ENCODE measurements at regions not wholly inside any gene's neighbourhood (a gene's known extent, or its start where the extent isn't known, plus 50 kb on each side); places are given as distances from the start of the nearest gene placed in this dataset.

DNA sequence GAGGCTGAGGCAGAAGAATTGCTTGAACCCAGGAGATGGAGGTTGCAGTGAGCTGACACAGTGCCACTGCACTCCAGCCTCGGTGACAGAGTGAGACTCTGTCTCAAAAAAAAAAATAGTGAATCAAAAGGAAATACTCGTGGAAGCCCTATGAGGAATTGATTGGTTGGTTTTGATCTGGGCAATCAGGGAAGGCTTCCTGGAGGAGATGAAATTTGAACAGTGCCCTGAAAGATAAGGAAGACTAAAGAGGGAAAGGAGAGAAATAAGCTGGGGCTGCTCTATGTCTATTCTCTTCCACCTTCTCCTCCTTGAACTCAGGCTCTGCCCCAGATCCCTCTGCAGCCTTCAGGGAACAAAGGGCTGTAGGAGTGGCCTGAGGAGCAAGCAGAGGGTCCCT lies 54.1 kb downstream of the IRF2BPL start:
- no peak overlapping the region for H3K4me3 ChIP-seq (ENCODE audit: low read length)
- no peak for DNase-seq (ENCODE audit: low read depth)
- TF ChIP-seq, protein P1, sequence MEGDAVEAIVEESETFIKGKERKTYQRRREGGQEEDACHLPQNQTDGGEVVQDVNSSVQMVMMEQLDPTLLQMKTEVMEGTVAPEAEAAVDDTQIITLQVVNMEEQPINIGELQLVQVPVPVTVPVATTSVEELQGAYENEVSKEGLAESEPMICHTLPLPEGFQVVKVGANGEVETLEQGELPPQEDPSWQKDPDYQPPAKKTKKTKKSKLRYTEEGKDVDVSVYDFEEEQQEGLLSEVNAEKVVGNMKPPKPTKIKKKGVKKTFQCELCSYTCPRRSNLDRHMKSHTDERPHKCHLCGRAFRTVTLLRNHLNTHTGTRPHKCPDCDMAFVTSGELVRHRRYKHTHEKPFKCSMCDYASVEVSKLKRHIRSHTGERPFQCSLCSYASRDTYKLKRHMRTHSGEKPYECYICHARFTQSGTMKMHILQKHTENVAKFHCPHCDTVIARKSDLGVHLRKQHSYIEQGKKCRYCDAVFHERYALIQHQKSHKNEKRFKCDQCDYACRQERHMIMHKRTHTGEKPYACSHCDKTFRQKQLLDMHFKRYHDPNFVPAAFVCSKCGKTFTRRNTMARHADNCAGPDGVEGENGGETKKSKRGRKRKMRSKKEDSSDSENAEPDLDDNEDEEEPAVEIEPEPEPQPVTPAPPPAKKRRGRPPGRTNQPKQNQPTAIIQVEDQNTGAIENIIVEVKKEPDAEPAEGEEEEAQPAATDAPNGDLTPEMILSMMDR (conservative IDR thresholded peaks at IDR 0.05; ENCODE audit: low read length): no peak

DNA sequence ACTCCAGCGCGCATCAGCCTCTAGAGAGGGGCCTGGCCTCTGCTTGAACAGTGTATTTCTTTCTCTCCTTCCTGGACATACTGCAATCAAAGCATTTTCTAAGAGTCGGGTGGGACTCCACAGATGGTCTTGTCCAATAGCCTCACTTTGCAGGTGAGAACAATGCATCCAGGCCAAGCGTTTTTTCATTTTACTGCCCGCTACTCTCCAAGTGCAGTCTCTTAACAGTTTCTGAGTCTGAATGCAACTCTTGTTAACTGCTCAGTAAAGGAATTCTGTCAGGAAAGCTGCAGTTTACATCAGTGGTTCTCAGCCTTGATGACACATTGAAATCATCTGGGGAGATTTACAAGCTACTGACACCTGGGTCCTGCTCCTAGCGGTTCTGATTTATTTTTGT lies 57.0 kb downstream of the IRF2BPL start:
- TF ChIP-seq, protein P1 (conservative IDR thresholded peaks at IDR 0.05; ENCODE audit: low read length): no peak
- no peak overlapping the region for H3K4me3 ChIP-seq (ENCODE audit: low read length)
- DNase-seq (ENCODE audit: low read depth): no peak

- DNase-seq (ENCODE audit: low read depth): no peak
Observed at GRCh38 chr14:76968621-76969063, 59.9 kb downstream of the IRF2BPL start.

DNA sequence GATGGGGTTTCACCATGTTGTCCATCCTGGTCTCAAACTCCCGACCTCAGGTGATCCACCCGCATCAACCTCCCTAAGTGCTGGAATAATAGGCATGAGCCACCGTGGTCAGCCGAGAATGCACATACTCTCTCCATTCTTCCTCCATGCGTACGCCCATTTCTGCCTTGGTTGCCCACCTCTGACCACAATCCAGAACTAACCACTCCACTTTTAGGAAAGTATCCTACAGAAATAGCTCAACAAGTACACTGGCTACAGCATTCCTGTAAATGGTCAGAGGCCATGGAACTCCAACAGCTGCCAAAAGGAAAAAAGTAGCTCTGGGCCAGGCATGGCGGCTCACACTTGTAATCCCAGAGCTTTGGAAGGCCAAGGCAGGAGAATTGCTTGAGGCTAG lies 60.7 kb downstream of the IRF2BPL start:
- TF ChIP-seq, protein P1 (conservative IDR thresholded peaks at IDR 0.05; ENCODE audit: low read length): no peak
- H3K4me3 ChIP-seq (ENCODE audit: low read length): no peak overlapping the region
- no peak for DNase-seq (ENCODE audit: low read depth)

More at GRCh38 chr14:76968621-76969063, 59.9 kb downstream of the IRF2BPL start:
- no peak overlapping the region for H3K4me3 ChIP-seq (ENCODE audit: low read length)
- TF ChIP-seq, protein P1 (conservative IDR thresholded peaks at IDR 0.05; ENCODE audit: low read length): no peak

- no peak for DNase-seq (ENCODE audit: low read depth)
- TF ChIP-seq, protein P1 (conservative IDR thresholded peaks at IDR 0.05; ENCODE audit: low read length): no peak
- H3K4me3 ChIP-seq (ENCODE audit: low read length): no peak overlapping the region
Observed at GRCh38 chr14:76965232-76965631, 63.3 kb downstream of the IRF2BPL start.

DNA sequence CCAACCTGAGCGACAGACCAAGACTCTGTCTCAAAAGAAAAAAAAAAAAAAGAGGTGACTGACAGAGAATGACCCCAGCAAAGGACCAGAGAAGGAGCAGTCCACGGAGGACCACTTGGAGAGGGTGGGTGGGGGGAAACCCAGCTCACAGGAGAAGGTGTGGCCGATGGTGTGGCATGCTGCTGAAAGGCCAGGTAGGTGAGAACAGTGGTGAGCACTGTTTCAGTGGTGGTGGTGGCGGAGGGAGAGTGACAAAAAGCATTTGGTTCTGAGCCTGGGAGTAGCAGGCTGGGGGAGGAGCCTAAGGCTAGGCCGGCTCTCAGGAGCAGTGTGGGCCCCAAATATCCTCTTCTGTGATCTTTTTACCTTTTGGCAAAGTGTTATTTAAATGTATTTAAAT lies 63.8 kb downstream of the IRF2BPL start:
- TF ChIP-seq, protein P1 (conservative IDR thresholded peaks at IDR 0.05; ENCODE audit: low read length): no peak
- no peak overlapping the region for H3K4me3 ChIP-seq (ENCODE audit: low read length)
- no peak for DNase-seq (ENCODE audit: low read depth)

- DNase-seq (ENCODE audit: low read depth): no peak
- TF ChIP-seq, protein P1 (conservative IDR thresholded peaks at IDR 0.05; ENCODE audit: low read length): no peak
- no peak overlapping the region for H3K4me3 ChIP-seq (ENCODE audit: low read length)
Observed at GRCh38 chr14:76963372-76963771, 65.1 kb downstream of the IRF2BPL start.
